HG03064 (cell line): ENCODE measurements at regions not wholly inside any gene's neighbourhood (a gene's known extent, or its start where the extent isn't known, plus 50 kb on each side); places are given as distances from the start of the nearest gene placed in this dataset.
"Not testable (repeated sequence)": the region's sequence is repeated elsewhere in the genome, so short reads cannot be mapped to it uniquely, and the experiment has no call there.

Source experiments
- ATAC-seq: cut with Tn5 transposase; IDR thresholded peaks from one replicate; pipeline ENCODE4 v1.9.1; 2021; ENCODE audit warnings: low read depth; ENCODE audit not compliant: unreplicated experiment

DNA sequence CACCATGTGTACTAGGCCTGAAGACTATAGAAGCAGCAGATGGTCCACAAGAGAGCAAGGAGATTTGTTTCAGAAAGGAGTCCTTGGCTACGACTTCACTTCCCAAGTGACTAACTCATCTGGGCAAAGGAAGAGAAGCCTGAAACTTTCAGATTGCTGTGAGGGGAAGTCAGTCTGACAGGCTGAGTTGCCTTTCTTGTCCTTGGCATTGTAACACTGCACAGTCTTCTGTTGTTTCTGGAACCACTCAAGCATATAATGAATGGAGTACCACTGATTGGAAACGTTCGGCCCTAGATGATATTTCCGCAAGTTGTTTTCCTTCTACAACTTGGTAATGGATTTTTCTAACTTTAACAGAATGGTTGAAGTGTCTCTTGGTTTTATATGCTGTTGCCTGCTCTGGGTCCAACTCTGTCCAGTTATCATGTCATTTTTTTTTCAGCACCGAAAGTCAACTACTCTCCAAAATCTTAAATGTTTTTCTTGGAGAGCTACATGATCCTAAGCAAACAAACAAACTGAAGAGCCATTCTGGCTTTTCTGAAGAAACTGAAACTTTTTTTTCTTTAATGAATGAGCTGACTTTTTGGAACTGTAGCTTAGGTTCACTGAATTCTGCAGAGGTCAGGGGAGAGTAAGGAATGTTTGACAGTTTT is 685.7 kb downstream of the MECOM start:
- no peak for ATAC-seq

DNA sequence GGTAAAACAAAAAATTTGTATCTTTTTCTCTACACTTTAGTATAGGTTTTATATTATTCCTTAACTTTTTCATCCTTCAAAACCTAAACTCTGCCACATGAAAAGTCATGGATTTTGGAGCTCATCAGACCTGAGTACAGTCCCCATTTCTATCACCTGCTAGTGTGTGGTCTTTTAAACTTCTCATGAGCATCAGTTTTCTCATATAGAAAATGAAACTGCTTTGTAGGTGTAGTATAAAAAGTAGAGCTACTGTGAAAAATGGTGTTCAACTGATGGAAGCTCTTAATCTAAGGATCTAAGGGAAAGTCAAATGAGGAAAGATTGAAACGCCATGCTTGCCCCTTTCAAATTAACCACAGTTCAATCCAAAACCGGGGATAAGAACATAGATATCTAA is 686.5 kb downstream of the MECOM start:
- no peak for ATAC-seq

DNA sequence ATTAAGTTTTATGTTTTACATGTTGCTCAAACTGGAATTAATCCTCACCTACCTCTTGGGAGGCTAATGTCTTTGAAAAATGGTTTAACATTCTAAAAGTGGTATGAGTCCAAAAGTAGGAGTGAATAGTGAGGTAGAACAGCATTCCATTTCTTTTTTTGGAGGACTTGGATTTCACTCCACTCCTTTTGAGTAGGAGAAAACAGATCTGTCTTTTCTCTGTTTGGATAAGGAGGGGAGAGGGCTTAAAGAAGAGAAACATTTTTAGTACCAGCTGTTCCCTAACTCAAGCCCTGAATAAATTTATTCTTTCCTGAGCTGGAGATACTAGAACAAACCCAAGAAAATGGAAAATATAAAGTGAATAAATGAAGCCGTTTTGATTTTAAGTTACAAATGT is 687.9 kb downstream of the MECOM start:
- ATAC-seq, result no peak

GRCh38 chr3:168974617-168975403 is 688.7 kb downstream of the MECOM start:
- ATAC-seq, result no peak

GRCh38 chr3:168973897-168974296 is 689.6 kb downstream of the MECOM start:
- no peak for ATAC-seq

GRCh38 chr3:168973206-168973605 is 690.3 kb downstream of the MECOM start:
- no peak for ATAC-seq

GRCh38 chr3:168968609-168969008 is 694.9 kb downstream of the MECOM start:
- ATAC-seq, result no peak

DNA sequence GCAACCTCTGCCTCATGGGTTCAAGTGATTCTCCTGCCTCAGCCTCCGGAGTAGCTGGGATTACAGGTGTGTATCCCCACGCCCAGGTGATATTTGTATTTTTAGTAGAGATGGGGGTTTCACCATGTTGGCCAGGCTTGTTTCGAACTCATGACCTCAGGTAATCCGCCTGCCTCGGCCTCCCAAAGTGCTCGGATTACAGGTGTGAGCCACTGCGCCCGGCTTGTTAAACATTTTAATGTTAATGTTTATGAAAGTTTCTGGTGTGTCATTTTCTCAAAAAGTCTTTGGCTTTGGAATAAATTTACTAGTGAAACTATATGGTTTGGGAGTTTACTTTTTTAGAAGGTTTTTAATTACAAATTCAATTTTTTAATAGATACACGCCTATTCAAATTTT is 698.8 kb downstream of the MECOM start:
- no peak for ATAC-seq

DNA sequence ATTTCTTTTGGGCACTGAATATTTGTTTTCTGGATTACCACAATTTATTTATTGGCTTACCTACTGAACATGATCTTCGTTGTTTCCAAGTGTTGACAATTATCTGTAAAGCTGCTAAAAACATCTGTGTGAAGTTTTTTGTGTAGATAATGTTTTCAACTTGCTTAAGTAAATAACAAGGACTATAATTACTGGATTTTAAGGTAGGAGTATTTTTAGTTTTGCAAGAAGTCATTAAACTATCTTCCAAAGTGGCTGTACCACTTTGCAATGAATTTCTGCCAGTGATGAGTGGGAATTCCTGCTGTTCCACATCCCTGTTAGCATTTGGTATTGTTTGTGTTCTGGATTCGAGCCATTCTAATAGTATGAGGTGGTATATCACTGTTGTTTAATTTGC is 702.2 kb downstream of the MECOM start:
- ATAC-seq, result no peak

- no peak for ATAC-seq
Observed at GRCh38 chr3:168959731-168960130, 703.8 kb downstream of the MECOM start.

DNA sequence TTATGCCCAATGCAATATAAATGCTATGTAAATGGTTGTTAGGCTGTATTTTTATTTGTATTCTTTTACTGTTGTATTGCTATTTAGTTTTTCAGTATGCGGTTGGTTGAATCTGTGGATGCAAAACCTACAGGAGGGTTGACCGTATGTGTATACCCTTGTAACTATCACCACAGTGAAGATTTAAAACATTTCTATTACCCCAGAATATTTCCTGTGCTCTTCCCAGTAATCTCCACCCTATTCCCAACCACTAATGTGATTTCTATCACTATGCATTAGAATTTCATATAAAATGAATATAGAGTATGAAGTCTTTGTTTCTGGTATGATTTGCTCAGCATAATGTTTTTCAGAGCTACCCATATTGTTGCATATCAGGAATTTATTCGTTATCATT is 705.0 kb downstream of the MECOM start:
- no peak for ATAC-seq

DNA sequence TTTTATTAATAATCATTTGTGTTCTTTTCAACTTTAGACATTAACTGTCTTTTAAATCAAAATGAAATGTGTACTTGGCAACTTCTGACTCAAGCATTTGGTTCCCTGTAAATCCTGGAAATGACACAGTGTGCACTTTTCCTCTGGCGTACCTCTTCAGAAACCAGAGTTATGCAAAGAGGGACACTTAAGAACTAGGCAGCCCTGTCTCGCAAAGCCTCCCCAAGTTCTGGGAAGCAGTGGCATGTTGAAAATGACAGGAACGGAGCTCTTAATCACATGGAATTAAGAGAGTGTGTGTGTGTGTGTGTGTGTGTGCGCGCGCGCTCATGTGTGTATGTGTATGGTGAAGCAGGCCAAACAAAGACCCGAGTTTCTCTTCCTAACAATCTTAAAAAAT is 707.4 kb downstream of the MECOM start:
- no peak for ATAC-seq

GRCh38 chr3:168952551-168952950 is 711.0 kb downstream of the MECOM start:
- no peak for ATAC-seq

DNA sequence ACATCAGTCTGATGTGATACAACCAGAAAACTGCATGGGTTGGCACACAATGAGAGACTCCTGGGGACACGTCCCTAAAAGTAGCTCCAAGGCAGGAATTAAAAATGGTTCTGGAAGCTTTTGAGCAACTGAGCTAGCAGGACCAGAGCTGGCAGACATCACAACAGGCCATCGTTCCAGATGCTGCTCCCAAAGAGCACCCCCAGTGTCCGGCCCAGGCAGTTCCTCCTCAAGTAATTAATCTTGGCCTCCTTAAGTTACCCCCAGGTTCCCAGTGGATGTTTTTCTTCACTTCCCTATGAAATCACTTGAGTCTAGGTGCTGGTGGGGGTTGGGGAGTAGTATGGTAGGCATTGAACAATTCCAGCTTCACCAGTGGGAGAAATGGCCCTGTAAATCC is 711.6 kb downstream of the MECOM start:
- ATAC-seq, result no peak

GRCh38 chr3:168951368-168951767 is 712.1 kb downstream of the MECOM start:
- ATAC-seq, result no peak

GRCh38 chr3:168950622-168951021 is 712.9 kb downstream of the MECOM start:
- ATAC-seq, result no peak

- no peak for ATAC-seq
Observed at GRCh38 chr3:168939651-168940238, 723.8 kb downstream of the MECOM start.

- ATAC-seq, result no peak
Observed at GRCh38 chr3:168933614-168934013, 729.9 kb downstream of the MECOM start.

DNA sequence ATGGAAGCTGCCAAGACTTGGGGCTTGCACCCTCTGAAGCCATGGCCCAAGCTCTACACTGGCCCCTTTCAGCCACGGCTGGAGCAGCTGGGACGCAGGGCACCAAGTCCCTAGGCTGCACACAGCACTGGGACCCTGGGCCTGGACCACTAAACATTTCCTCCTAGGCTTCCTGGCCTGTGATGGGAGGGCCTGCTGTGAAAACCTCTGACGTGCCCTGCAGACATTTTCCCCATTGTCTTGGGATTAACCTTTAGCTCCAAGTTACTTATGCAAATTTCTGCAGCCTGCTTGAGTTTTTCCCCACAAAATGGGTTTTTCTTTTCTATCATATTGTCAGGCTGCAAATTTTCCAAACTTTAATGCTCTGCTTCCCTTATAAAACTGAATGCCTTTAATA is 733.5 kb downstream of the MECOM start:
- not testable (repeated sequence) for ATAC-seq

- no peak for ATAC-seq
Observed at GRCh38 chr3:168926426-168926825, 737.1 kb downstream of the MECOM start.

GRCh38 chr3:168925568-168925967 is 737.9 kb downstream of the MECOM start:
- no peak for ATAC-seq

DNA sequence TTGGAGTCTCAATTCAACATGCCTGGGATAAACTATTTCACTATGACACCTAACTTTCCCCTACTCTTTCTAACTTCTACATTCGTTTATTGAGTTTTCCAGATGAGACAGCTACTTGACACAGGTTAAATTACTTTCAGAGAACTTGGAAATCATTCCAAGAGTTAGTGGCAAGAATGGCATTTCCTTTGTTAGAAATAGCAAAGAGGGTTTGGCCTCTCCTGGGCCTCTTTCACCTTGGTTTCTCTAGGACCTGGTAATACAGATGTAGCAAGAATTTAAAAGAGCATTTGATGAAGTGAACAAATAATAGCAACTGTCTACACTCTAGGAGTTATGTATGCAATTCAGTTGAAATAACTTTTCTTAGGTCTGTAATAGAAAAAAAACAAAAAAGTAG is 748.9 kb downstream of the MECOM start:
- no peak for ATAC-seq
